ENCODE measurements at regions not wholly inside any gene's neighbourhood (a gene's known extent, or its start where the extent isn't known, plus 50 kb on each side); places are given as distances from the start of the nearest gene placed in this dataset.

DNA sequence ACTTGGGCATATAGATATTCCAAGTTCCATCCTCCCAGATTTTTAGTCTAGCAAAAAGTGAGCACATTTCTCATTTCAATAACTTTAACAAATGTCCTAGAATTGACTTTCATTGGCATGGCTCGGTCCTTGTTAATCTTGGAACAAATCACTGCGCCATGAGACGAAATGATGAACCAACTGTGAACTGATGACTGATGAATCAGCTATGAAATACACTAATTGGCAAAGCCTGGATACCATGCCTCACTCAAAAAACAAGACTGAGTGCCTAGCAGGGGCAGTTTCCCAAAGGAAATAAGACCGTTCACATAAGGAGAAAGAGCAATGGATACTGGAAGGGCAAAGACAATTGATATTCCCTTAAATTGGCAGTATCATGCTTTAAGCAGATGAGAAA is 248.6 kb upstream of the VEGFC start:
- POLR2A ChIA-PET, result no interaction called here
- Histone ChIP-seq H3K4me2 (ENCODE audit: low read depth, low read length) (no peak overlapping the region), H3K4me3 (replicated peaks in 1 of 3; ENCODE audit: insufficient read depth in 1 of 3, low read depth in 2 of 3, low read length in 3 of 3) (no peak overlapping the region), H3K9ac (ENCODE audit: insufficient read depth, low read depth, low read length) (no peak overlapping the region), H3K79me2 (ENCODE audit: insufficient read depth, low read length) (no peaks in the 10 kb centered on the region), H3K27ac (ENCODE audit: extremely low read length, insufficient read depth, low read length) (no peak overlapping the region), H3K4me1 (ENCODE audit: insufficient read depth, low read length) (no peaks in the 10 kb centered on the region), H3K36me3 (replicated peaks in 1 of 2; ENCODE audit: control insufficient read depth in 1 of 2, insufficient read depth in 2 of 2, low read length in 2 of 2) (no peaks in the 10 kb centered on the region), H3K27me3 (ENCODE audit: control insufficient read depth in 1 of 2, insufficient read depth in 2 of 2, low read length in 2 of 2) (no peaks in the 10 kb centered on the region), H3K9me3 (ENCODE audit: low read length) (no peaks in the 10 kb centered on the region), H2AFZ (ENCODE audit: low read length) (no peak overlapping the region), H4K20me1 (ENCODE audit: insufficient read depth, low read length) (no peaks in the 10 kb centered on the region)
- FAIRE-seq, result no peak
- in situ Hi-C loops (cut with HindIII; ENCODE audit: extremely low pct_ligation_motif_present, low pct_unique_long_range_greater_than_20kb), result loop anchor here (10.0 kb wide), 1 partner anchor 657 kb away; no protein-coding TSS in a partner anchor
- no TSS peak for BruUV-seq (replicated peaks)
- DNase-seq (ENCODE audit: low spot score), result no peak
- no peak for ATAC-seq
- CTCF ChIA-PET (ENCODE audit: low intra/inter-chr PET ratio, low total read pairs), result no interaction called here
- intact Hi-C loops (cut with micrococcal nuclease; ENCODE audit: unreplicated experiment), result loop anchor here (10.0 kb wide), 1 partner anchor 1007 kb away; no protein-coding TSS in a partner anchor
- WGBS (ENCODE audit: low lambda C conversion rate), result 2% methylated on average over 4 of the region's 4 CpGs
- TF ChIP-seq, protein P1, sequence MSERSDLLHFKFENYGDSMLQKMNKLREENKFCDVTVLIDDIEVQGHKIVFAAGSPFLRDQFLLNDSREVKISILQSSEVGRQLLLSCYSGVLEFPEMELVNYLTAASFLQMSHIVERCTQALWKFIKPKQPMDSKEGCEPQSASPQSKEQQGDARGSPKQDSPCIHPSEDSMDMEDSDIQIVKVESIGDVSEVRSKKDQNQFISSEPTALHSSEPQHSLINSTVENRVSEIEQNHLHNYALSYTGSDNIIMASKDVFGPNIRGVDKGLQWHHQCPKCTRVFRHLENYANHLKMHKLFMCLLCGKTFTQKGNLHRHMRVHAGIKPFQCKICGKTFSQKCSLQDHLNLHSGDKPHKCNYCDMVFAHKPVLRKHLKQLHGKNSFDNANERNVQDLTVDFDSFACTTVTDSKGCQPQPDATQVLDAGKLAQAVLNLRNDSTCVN (CRISPR knock-in tag; IDR thresholded peaks at IDR 0.05; ENCODE audit: borderline replicate concordance), result no peak
- no peak for TF ChIP-seq TFDP2 (CRISPR knock-in tag; IDR thresholded peaks at IDR 0.05)
- TF ChIP-seq ZUFSP (CRISPR knock-in tag; IDR thresholded peaks at IDR 0.05; ENCODE audit: borderline replicate concordance), result no peak
- no peak for TF ChIP-seq ZNF546 (CRISPR knock-in tag; conservative IDR thresholded peaks at IDR 0.05)
- no peak for TF ChIP-seq NFIC (IDR thresholded peaks at IDR 0.05; ENCODE audit: low read length)
- TF ChIP-seq ZNF883 (CRISPR knock-in tag; IDR thresholded peaks at IDR 0.05; ENCODE audit: not compliant biosample characterization), result no peak
- TF ChIP-seq CAMTA2 (CRISPR knock-in tag; IDR thresholded peaks at IDR 0.05; ENCODE audit: borderline replicate concordance), result no peak
- TF ChIP-seq ZBTB37 (CRISPR knock-in tag; IDR thresholded peaks at IDR 0.05), result no peak
- no peak for TF ChIP-seq NR1H2 (CRISPR knock-in tag; IDR thresholded peaks at IDR 0.05; ENCODE audit: borderline replicate concordance, low read depth)
- no peak for TF ChIP-seq HNF1B (CRISPR knock-in tag; IDR thresholded peaks at IDR 0.05)
- TF ChIP-seq, protein P2, sequence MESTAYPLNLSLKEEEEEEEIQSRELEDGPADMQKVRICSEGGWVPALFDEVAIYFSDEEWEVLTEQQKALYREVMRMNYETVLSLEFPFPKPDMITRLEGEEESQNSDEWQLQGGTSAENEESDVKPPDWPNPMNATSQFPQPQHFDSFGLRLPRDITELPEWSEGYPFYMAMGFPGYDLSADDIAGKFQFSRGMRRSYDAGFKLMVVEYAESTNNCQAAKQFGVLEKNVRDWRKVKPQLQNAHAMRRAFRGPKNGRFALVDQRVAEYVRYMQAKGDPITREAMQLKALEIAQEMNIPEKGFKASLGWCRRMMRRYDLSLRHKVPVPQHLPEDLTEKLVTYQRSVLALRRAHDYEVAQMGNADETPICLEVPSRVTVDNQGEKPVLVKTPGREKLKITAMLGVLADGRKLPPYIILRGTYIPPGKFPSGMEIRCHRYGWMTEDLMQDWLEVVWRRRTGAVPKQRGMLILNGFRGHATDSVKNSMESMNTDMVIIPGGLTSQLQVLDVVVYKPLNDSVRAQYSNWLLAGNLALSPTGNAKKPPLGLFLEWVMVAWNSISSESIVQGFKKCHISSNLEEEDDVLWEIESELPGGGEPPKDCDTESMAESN (CRISPR knock-in tag; conservative IDR thresholded peaks at IDR 0.05), result no peak
- no peak for TF ChIP-seq BATF2 (CRISPR knock-in tag; IDR thresholded peaks at IDR 0.05)
- no peak for TF ChIP-seq ZNF552 (CRISPR knock-in tag; IDR thresholded peaks at IDR 0.05; ENCODE audit: borderline replicate concordance)
